ENCODE measurements at regions not wholly inside any gene's neighbourhood (a gene's known extent, or its start where the extent isn't known, plus 50 kb on each side); places are given as distances from the start of the nearest gene placed in this dataset.

DNA sequence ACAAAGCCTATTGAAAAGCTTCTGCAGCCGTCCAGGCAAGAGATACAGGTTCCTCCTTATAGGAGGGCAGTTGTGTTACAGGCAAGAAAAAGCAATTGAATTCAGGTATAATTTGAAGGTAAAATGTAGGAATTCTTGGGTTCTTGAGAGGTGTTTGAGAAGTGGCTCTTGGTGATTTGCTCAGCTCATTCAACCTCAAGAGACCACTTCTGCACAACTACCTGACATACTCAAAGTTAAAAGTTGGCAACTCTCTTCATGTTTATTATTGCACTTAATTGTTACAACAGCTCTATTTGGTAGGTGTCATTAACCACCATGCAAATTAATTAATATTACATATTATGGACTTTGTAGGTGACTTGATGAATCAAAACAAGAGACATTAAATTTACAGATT lies 753.2 kb downstream of the ADCYAP1 start:
- TF ChIP-seq, protein P1, sequence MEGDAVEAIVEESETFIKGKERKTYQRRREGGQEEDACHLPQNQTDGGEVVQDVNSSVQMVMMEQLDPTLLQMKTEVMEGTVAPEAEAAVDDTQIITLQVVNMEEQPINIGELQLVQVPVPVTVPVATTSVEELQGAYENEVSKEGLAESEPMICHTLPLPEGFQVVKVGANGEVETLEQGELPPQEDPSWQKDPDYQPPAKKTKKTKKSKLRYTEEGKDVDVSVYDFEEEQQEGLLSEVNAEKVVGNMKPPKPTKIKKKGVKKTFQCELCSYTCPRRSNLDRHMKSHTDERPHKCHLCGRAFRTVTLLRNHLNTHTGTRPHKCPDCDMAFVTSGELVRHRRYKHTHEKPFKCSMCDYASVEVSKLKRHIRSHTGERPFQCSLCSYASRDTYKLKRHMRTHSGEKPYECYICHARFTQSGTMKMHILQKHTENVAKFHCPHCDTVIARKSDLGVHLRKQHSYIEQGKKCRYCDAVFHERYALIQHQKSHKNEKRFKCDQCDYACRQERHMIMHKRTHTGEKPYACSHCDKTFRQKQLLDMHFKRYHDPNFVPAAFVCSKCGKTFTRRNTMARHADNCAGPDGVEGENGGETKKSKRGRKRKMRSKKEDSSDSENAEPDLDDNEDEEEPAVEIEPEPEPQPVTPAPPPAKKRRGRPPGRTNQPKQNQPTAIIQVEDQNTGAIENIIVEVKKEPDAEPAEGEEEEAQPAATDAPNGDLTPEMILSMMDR (IDR thresholded peaks at IDR 0.05): no peak
- no peak for TF ChIP-seq POLR2A (IDR thresholded peaks at IDR 0.05)
- no peak for TF ChIP-seq POLR2AphosphoS5 (IDR thresholded peaks at IDR 0.05)

Measured in breast epithelium (tissue), 3 donors.